ENCODE measurements at regions not wholly inside any gene's neighbourhood (a gene's known extent, or its start where the extent isn't known, plus 50 kb on each side); places are given as distances from the start of the nearest gene placed in this dataset.
"Not testable (repeated sequence)": the region's sequence is repeated elsewhere in the genome, so short reads cannot be mapped to it uniquely, and the experiment has no call there.

GRCh38 chr6:76694795-76695194, 622.3 kb upstream of the IMPG1 start:
- DNase-seq (ENCODE audit: low read depth, low spot score) = no peak

- DNase-seq (ENCODE audit: low read depth, low spot score) = no peak
These were observed 612.4 kb upstream of the IMPG1 start for GRCh38 chr6:76684875-76685274.

- no peak for DNase-seq (ENCODE audit: low read depth, low spot score)
These were observed 611.5 kb upstream of the IMPG1 start for GRCh38 chr6:76683985-76684384.

GRCh38 chr6:76682842-76683241, 610.4 kb upstream of the IMPG1 start:
- DNase-seq (ENCODE audit: low read depth, low spot score) = no peak

GRCh38 chr6:76681781-76682180, 609.3 kb upstream of the IMPG1 start:
- DNase-seq (ENCODE audit: low read depth, low spot score) = no peak

- DNase-seq (ENCODE audit: low read depth, low spot score) = no peak
These were observed 604.6 kb upstream of the IMPG1 start for GRCh38 chr6:76677017-76677416.

GRCh38 chr6:76671751-76672150, 599.3 kb upstream of the IMPG1 start:
- DNase-seq (ENCODE audit: low read depth, low spot score) = no peak

GRCh38 chr6:76644231-76644630, 571.8 kb upstream of the IMPG1 start:
- DNase-seq (ENCODE audit: low read depth, low spot score) = no peak

- no peak for DNase-seq (ENCODE audit: low read depth, low spot score)
These were observed 567.5 kb upstream of the IMPG1 start for GRCh38 chr6:76639941-76640340.

- no peak for DNase-seq (ENCODE audit: low read depth, low spot score)
These were observed 562.2 kb upstream of the IMPG1 start for GRCh38 chr6:76634695-76635094.

- no peak for DNase-seq (ENCODE audit: low read depth, low spot score)
These were observed 560.8 kb upstream of the IMPG1 start for GRCh38 chr6:76633259-76633658.

- no peak for DNase-seq (ENCODE audit: low read depth, low spot score)
These were observed 559.2 kb upstream of the IMPG1 start for GRCh38 chr6:76631622-76632021.

GRCh38 chr6:76615395-76615794, 542.9 kb upstream of the IMPG1 start:
- no peak for DNase-seq (ENCODE audit: low read depth, low spot score)

- DNase-seq (ENCODE audit: low read depth, low spot score) = no peak
These were observed 540.5 kb upstream of the IMPG1 start for GRCh38 chr6:76612954-76613353.

- DNase-seq (ENCODE audit: low read depth, low spot score) = no peak
These were observed 536.7 kb upstream of the IMPG1 start for GRCh38 chr6:76609160-76609559.

GRCh38 chr6:76594109-76594508, 521.6 kb upstream of the IMPG1 start:
- no peak for DNase-seq (ENCODE audit: low read depth, low spot score)

GRCh38 chr6:76593668-76594067, 521.2 kb upstream of the IMPG1 start:
- no peak for DNase-seq (ENCODE audit: low read depth, low spot score)

- no peak for DNase-seq (ENCODE audit: low read depth, low spot score)
These were observed 520.1 kb upstream of the IMPG1 start for GRCh38 chr6:76592566-76592965.

GRCh38 chr6:76587271-76587670, 514.8 kb upstream of the IMPG1 start:
- no peak for DNase-seq (ENCODE audit: low read depth, low spot score)

GRCh38 chr6:76584121-76584520, 511.7 kb upstream of the IMPG1 start:
- no peak for DNase-seq (ENCODE audit: low read depth, low spot score)

- DNase-seq (ENCODE audit: low read depth, low spot score) = no peak
These were observed 506.3 kb upstream of the IMPG1 start for GRCh38 chr6:76578746-76579145.

- no peak for DNase-seq (ENCODE audit: low read depth, low spot score)
These were observed 502.3 kb upstream of the IMPG1 start for GRCh38 chr6:76574746-76575145.

GRCh38 chr6:76565932-76566331, 493.5 kb upstream of the IMPG1 start:
- no peak for DNase-seq (ENCODE audit: low read depth, low spot score)

- DNase-seq (ENCODE audit: low read depth, low spot score) = not testable (repeated sequence)
These were observed 489.9 kb upstream of the IMPG1 start for GRCh38 chr6:76562371-76562770.

All from brain pericyte (primary cell).